Testis (tissue), 2 donors: ENCODE measurements at regions not wholly inside any gene's neighbourhood (a gene's known extent, or its start where the extent isn't known, plus 50 kb on each side); places are given as distances from the start of the nearest gene placed in this dataset.

Experiments used
- POLR2A ChIP-seq: fragments of 450-650 bp; IDR thresholded peaks from one replicate; pipeline ENCODE4 v1.6.1; 2017; ENCODE audit warnings: antibody characterized with exemption, mild to moderate bottlenecking, moderate library complexity
- TF ChIP-seq, protein P1 (sequence below), 3 experiments: fragments of 450-650 bp in 2 of 3; fragments of 200-600 bp in 1 of 3; sonication (generic) in 1 of 3; IDR thresholded peaks; one replicate each; pipeline ENCODE4 v1.5.1; 2016 to 2019; ENCODE audit warnings: antibody characterized with exemption in 3 of 3, mild to moderate bottlenecking in 2 of 3, moderate library complexity in 1 of 3

DNA sequence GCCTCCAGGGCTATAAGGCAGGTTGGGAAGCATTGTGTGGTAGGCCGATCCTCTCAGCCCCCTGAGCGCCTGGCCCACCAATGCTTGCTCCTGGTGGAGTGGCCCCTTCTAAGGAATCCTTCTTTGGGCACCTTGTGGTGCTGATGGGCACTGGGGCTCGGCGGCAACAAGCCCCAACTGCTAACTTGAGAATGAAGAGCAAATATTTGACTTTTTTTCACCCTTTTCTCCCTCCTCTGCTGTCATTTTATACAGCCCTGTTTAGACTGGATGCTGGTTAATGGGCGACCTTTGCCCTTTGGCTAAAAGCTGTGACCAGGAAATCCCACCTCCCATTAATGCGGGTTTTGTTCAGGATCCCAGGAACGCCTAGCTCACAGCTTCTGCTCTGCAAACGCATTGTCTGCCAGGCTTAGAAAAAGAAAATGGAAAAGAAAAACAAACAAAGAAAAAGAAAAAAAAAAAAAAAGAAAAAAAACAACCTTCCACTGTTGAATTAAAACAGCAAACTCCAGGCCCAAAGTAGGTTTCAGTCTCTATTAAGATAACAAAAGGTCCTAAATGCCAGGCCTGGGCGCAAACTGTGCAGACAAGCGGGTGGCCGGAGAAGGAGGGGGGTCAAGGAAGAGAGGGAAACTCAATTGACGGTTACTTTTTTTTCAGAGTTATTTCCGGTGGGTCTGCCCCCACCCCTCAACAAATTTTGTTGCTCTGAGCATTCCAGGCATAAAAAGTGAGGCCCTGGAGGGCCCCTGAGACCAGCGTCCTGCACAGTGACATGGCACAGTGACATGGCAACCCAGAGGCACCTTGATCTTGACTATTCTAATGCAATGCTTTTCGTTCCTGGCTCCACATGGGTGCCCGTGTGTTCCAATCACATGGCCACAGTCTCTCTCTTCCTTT lies 301.4 kb downstream of the MAF start:
- no peak for TF ChIP-seq POLR2A
- TF ChIP-seq, protein P1, sequence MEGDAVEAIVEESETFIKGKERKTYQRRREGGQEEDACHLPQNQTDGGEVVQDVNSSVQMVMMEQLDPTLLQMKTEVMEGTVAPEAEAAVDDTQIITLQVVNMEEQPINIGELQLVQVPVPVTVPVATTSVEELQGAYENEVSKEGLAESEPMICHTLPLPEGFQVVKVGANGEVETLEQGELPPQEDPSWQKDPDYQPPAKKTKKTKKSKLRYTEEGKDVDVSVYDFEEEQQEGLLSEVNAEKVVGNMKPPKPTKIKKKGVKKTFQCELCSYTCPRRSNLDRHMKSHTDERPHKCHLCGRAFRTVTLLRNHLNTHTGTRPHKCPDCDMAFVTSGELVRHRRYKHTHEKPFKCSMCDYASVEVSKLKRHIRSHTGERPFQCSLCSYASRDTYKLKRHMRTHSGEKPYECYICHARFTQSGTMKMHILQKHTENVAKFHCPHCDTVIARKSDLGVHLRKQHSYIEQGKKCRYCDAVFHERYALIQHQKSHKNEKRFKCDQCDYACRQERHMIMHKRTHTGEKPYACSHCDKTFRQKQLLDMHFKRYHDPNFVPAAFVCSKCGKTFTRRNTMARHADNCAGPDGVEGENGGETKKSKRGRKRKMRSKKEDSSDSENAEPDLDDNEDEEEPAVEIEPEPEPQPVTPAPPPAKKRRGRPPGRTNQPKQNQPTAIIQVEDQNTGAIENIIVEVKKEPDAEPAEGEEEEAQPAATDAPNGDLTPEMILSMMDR (IDR thresholded peaks at IDR 0.05) = no peak
